ENCODE measurements at regions not wholly inside any gene's neighbourhood (a gene's known extent, or its start where the extent isn't known, plus 50 kb on each side); places are given as distances from the start of the nearest gene placed in this dataset.

- H3K4me3 ChIP-seq (ENCODE audit: low read depth, low read length): no peak overlapping the region
- TF ChIP-seq CTCF (IDR thresholded peaks at IDR 0.05; ENCODE audit: low read depth, low read length): no peak
These were observed 153.0 kb downstream of the ATOH1 start for GRCh38 chr4:93981594-93981993.

GRCh38 chr4:93982255-93982654, 153.7 kb downstream of the ATOH1 start:
- no peak for TF ChIP-seq CTCF (IDR thresholded peaks at IDR 0.05; ENCODE audit: low read depth, low read length)
- no peak overlapping the region for H3K4me3 ChIP-seq (ENCODE audit: low read depth, low read length)

- H3K4me3 ChIP-seq (ENCODE audit: low read depth, low read length): no peak overlapping the region
- no peak for TF ChIP-seq CTCF (IDR thresholded peaks at IDR 0.05; ENCODE audit: low read depth, low read length)
These were observed 154.6 kb downstream of the ATOH1 start for GRCh38 chr4:93983140-93983539.

- TF ChIP-seq CTCF (IDR thresholded peaks at IDR 0.05; ENCODE audit: low read depth, low read length): no peak
- H3K4me3 ChIP-seq (ENCODE audit: low read depth, low read length): no peak overlapping the region
These were observed 165.8 kb downstream of the ATOH1 start for GRCh38 chr4:93994175-93994994.

GRCh38 chr4:93996895-93997294, 168.3 kb downstream of the ATOH1 start:
- no peak overlapping the region for H3K4me3 ChIP-seq (ENCODE audit: low read depth, low read length)
- TF ChIP-seq CTCF (IDR thresholded peaks at IDR 0.05; ENCODE audit: low read depth, low read length): no peak

- no peak overlapping the region for H3K4me3 ChIP-seq (ENCODE audit: low read depth, low read length)
- no peak for TF ChIP-seq CTCF (IDR thresholded peaks at IDR 0.05; ENCODE audit: low read depth, low read length)
These were observed 172.0 kb downstream of the ATOH1 start for GRCh38 chr4:94000559-94000958.

GRCh38 chr4:94006932-94007331, 178.4 kb downstream of the ATOH1 start:
- no peak for TF ChIP-seq CTCF (IDR thresholded peaks at IDR 0.05; ENCODE audit: low read depth, low read length)
- no peak overlapping the region for H3K4me3 ChIP-seq (ENCODE audit: low read depth, low read length)

Data from WI38 (cell line).